AG09309 (cell line): ENCODE measurements at regions not wholly inside any gene's neighbourhood (a gene's known extent, or its start where the extent isn't known, plus 50 kb on each side); places are given as distances from the start of the nearest gene placed in this dataset.

ENCODE experiments used
- DNase-seq: peaks from one replicate; pipeline ENCODE4 v3.0.0-alpha.2; 2010; ENCODE audit warnings: low read depth
- H3K4me3 ChIP-seq: 2 replicates; pipeline ENCODE4 v1.5.1; 2011; ENCODE audit warnings: mild to moderate bottlenecking, low read depth, low read length, moderate library complexity; ENCODE audit not compliant: control insufficient read depth
- TF ChIP-seq, protein P1 (sequence below): IDR thresholded peaks from 2 replicates; pipeline ENCODE4 v1.5.1; 2011; ENCODE audit warnings: mild to moderate bottlenecking, low read depth, low read length, inconsistent platforms; ENCODE audit not compliant: insufficient read depth, control insufficient read depth; ENCODE audit errors: missing control alignments

DNA sequence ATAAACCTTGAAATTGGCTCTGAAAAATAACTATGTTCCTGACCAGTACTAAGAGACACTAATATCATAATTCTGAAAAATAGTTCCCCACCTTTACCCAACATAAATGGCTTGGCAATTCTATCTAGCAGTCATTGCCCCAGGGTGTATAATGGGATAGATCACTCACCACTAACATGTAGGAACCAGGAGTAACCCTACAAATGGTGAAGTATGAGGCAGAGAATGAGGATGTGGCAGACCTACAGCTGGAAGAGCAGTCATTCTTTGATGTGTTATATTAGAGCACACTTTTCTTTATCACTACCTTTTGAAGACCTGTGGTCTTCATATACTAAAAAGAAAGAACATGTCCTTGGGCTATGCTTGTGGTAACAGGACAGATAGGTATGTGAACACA lies 136.5 kb upstream of the SYNDIG1 start:
- no peak overlapping the region for H3K4me3 ChIP-seq
- no peak for DNase-seq
- TF ChIP-seq, protein P1, sequence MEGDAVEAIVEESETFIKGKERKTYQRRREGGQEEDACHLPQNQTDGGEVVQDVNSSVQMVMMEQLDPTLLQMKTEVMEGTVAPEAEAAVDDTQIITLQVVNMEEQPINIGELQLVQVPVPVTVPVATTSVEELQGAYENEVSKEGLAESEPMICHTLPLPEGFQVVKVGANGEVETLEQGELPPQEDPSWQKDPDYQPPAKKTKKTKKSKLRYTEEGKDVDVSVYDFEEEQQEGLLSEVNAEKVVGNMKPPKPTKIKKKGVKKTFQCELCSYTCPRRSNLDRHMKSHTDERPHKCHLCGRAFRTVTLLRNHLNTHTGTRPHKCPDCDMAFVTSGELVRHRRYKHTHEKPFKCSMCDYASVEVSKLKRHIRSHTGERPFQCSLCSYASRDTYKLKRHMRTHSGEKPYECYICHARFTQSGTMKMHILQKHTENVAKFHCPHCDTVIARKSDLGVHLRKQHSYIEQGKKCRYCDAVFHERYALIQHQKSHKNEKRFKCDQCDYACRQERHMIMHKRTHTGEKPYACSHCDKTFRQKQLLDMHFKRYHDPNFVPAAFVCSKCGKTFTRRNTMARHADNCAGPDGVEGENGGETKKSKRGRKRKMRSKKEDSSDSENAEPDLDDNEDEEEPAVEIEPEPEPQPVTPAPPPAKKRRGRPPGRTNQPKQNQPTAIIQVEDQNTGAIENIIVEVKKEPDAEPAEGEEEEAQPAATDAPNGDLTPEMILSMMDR, result no peak

DNA sequence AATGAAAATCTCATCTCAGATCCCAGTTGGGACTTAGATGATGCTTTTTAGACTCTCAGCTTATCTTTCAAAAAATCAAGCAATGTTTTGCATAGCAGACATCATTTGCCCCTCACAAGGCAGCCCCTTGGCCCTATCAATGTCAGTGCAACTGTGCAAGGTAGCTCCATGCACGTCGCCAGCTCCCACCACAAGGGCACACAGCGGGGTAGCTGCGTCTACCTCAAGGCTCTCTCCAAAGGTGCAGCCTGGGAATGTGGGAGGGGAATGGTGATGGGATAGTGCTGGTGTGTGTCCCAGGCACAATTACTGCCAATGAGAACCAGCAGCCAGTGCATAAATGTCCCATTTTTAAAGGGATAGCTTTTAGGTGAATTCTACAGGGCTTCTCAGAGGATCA lies 137.5 kb upstream of the SYNDIG1 start:
- H3K4me3 ChIP-seq, result no peak overlapping the region
- TF ChIP-seq, protein P1, result no peak
- DNase-seq, result no peak

DNA sequence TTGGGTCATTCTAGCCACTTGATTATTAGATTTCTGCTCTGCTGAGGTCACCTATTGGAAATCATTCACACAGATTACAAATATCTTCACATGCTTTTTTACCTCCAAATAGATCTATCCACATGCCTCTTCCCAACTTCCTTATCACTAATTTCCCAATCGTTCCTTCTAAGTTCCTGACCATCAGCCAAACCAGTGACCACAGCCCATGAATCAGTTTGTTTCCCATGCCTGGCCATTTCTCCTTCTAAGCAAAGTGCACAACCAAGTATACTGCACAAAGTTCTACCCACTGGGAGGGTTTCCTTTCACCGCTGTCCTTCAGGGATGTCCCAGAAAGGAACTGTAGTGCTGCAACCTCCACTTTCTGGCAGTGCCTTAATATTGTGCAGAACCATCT lies 140.5 kb upstream of the SYNDIG1 start:
- DNase-seq, result peak; percentile 17
- TF ChIP-seq, protein P1, result no peak
- no peak overlapping the region for H3K4me3 ChIP-seq

DNA sequence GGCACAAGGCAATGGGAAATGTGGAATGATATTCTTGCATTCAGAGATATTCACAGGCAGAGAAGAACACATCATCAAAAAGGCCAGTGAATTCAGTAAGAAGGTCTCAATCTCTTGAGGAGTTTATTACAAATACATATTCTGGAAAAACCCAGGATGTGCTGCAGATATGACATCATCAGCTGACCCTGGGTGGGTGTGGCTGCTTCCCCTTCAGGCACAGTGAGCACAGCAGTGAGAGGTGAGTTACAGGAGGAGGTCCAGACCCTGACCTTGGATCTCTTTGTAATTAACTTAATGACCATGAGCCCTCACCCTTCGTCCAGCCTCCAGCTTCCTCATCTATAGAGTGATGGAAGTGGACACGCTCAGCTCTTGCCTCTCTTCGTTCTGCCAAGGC lies 147.5 kb upstream of the SYNDIG1 start:
- TF ChIP-seq, protein P1, result no peak
- no peak for DNase-seq
- no peak overlapping the region for H3K4me3 ChIP-seq

DNA sequence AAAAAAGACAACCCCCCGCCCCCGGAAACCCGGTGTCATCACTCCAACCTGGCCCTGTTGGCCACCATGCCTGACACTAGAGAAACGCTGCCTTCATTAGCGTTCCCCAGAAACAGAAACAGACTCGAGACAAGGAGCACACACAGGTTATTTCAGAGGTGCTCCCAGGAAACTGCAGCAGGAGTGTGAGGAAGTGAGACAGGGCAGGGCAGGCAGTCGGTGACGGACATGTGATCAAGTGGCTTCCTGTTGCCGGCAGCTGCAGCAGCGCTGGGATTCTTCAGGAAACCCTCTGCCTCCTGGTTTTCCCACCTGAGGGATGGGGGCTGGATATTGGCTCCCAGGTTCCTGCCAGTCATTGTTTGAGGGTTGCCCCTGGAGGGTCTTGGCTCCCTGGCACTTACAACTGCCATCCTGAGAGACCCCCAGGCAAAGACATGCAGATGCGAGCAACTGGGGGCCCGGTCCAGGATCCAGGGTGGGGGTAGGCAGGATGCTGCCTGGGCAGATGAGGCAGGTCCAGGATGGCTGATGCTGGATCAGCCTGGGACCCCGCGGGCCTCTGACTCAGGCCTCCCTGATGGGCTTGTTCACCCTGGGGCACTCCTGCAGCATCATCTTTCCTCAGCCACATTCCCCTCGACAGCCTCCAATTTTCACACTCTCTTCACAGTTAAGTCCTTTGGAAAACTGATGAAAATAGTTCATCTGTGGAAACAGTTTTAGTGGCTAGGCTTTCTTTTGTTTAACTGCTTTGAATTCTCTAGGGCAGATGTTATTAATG lies 150.7 kb upstream of the SYNDIG1 start:
- no peak for DNase-seq
- TF ChIP-seq, protein P1, result no peak
- no peak overlapping the region for H3K4me3 ChIP-seq

DNA sequence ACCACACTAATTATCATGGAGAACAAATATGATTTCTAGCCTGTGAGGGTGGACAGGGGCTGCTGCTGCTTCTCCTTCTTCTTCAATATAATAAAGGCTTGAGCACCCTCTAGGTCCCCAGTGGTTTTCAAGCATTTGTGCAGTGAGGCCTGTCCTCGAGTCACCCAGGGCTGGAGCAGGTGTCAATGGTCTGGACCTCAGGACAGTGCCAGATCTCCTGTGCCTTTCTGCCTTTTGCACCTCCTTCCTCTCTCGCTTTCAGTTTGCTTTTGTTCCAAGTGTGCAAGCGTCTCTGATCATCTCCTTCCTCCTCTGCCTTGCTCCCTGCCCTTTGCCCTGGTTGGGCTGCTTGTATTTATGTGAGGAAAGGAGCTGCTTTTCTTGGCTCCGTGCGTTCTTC lies 152.2 kb upstream of the SYNDIG1 start:
- TF ChIP-seq, protein P1, result no peak
- no peak for DNase-seq
- H3K4me3 ChIP-seq, result no peak overlapping the region
